HPDE6-E6E7 (cell line): ENCODE measurements at regions not wholly inside any gene's neighbourhood (a gene's known extent, or its start where the extent isn't known, plus 50 kb on each side); places are given as distances from the start of the nearest gene placed in this dataset.

Experiments
- DNase-seq: peaks from one replicate; pipeline ENCODE4 v3.0.0; 2011; ENCODE audit warnings: missing footprints; ENCODE audit errors: extremely low spot score

GRCh38 chr4:107094332-107094731 is 58.2 kb upstream of the DKK2 start:
- DNase-seq, result peak; percentile 39
